GM13976 (cell line): ENCODE measurements at regions not wholly inside any gene's neighbourhood (a gene's known extent, or its start where the extent isn't known, plus 50 kb on each side); places are given as distances from the start of the nearest gene placed in this dataset.
"Not testable (repeated sequence)": the region's sequence is repeated elsewhere in the genome, so short reads cannot be mapped to it uniquely, and the experiment has no call there.

Source experiments
- DNase-seq: peaks from one replicate; pipeline ENCODE4 v3.0.0; 2012; ENCODE audit warnings: low spot score
- in situ Hi-C: fragments of 300-500 bp; cut with MboI; formaldehyde crosslinking; loops from one replicate; pipeline ENCODE4 v1.12.0; 2022; ENCODE audit warnings: low sequenced_read_pairs, mixed read lengths, inconsistent platforms; ENCODE audit not compliant: unreplicated experiment
- TF ChIP-seq, protein P1 (sequence below): IDR thresholded peaks from 2 replicates; pipeline ENCODE4 v1.5.1; 2012; ENCODE audit warnings: borderline replicate concordance, mild to moderate bottlenecking; ENCODE audit not compliant: insufficient read depth; ENCODE audit errors: extremely low read depth, missing control alignments, control extremely low read depth

DNA sequence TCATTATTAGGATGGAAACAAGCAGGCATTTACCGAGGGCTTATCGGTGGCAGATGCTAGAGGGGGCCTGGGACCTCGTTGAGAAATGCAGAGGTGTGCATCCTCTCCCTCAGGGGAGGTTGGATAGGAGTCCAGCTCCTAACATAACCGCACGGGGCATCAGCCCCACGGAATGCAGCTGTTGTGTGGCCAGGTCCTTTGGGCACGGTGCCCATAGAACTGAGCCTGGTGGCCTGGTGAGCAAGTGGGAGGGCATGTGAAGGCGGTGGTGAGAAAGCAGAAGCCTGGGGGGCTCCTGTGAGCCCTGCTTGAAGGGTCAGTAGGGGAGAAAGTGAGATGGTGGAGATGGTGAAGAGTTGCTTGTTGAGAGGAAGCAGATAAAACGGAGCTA is 143.7 kb downstream of the CDH26 start:
- TF ChIP-seq, protein P1, sequence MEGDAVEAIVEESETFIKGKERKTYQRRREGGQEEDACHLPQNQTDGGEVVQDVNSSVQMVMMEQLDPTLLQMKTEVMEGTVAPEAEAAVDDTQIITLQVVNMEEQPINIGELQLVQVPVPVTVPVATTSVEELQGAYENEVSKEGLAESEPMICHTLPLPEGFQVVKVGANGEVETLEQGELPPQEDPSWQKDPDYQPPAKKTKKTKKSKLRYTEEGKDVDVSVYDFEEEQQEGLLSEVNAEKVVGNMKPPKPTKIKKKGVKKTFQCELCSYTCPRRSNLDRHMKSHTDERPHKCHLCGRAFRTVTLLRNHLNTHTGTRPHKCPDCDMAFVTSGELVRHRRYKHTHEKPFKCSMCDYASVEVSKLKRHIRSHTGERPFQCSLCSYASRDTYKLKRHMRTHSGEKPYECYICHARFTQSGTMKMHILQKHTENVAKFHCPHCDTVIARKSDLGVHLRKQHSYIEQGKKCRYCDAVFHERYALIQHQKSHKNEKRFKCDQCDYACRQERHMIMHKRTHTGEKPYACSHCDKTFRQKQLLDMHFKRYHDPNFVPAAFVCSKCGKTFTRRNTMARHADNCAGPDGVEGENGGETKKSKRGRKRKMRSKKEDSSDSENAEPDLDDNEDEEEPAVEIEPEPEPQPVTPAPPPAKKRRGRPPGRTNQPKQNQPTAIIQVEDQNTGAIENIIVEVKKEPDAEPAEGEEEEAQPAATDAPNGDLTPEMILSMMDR, result no peak
- in situ Hi-C loops, result no loop called here
- DNase-seq, result no peak

DNA sequence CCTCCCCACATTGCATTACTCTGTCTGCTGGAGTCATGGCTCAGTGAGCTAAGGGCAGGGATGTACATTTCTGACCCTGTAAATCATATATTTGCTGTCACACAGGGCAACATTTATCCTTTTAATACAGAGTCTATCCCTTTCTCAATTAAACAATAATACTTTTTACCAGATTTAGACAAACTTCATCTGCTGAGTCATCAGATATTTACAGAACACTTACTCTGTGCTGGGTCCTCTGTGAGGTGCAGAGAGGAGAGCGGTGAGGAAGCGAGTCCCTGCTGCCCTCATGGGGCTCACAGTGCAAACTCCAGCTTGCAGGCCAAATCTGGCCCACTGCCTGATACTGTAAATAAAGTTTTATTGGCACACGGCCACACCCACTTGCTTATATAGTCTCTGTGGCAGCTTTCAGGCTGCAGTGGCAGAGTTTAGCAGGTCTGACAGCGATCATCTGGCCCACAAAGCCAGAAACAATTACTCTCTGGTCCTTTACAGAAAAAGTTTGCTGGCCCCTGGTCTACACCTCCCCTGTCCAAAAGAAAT is 144.5 kb downstream of the CDH26 start:
- no peak for DNase-seq
- TF ChIP-seq, protein P1, result no peak
- in situ Hi-C loops, result no loop called here

- in situ Hi-C loops, result no loop called here
- TF ChIP-seq, protein P1, result no peak
- DNase-seq, result no peak
Observed at GRCh38 chr20:60104993-60105803, 147.0 kb downstream of the CDH26 start.

GRCh38 chr20:60106186-60106585 is 148.0 kb downstream of the CDH26 start:
- DNase-seq, in situ Hi-C loops: not testable (repeated sequence)

DNA sequence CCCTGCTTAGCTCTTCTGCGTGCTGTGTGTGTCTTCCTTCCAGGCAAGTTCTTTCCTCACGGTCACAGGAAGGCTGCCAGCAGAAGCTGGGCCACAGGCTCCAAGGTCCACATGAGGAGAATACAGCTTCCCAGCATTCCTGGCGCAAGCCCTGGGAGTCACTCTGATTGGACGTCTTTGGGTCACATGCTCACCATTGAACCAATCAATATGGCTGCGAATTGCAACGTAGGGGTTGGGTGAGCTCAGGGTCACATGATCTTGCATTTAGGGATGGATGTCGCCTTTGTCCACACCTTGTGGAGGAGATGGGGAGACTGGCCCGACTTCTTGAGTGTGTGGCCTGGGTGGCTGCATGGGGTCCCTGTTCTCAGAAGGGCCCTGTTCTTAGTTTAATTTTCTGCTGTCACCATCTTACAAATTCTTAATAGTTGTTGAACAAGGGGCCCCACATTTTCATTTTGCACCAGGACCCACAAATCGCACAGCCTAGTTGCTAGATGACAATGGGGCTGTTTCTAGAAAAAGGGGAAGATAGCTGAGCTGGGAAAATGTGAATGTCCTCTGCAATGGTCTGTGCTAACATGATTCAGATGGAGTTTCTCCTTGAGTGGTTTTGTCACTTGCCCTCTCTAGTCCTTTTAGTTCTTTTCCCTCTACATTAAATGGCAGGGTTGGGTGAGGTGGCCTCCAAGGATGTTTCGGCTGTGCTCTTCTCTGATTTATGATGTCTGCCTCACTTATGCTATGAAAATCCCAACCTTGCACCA is 149.6 kb downstream of the CDH26 start:
- in situ Hi-C loops, result no loop called here
- TF ChIP-seq, protein P1, result no peak
- no peak for DNase-seq

DNA sequence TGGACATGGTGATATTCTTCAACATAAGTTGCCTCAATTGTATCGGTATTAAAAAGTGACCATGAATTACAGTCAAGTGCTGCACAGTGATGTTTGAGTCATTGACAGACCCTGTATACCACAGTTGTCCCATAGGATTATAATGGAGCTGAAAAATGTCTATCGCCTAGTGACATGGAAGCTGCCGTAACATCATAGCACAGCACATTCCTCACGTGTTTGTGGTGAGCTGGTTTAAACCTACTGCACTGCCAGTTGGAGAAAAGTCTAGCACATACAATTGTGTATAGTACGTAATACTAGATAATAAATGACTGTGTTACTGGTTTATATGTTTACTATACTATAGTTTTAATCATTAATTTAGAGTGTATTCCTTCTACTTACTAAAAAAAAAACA is 150.2 kb downstream of the CDH26 start:
- no peak for DNase-seq
- TF ChIP-seq, protein P1, result no peak
- in situ Hi-C loops, result no loop called here

GRCh38 chr20:60113024-60113724 is 155.0 kb downstream of the CDH26 start:
- in situ Hi-C loops, result no loop called here
- TF ChIP-seq, protein P1, result no peak
- DNase-seq, result no peak
